Gastroesophageal sphincter (tissue), 4 donors: ENCODE measurements at regions not wholly inside any gene's neighbourhood (a gene's known extent, or its start where the extent isn't known, plus 50 kb on each side); places are given as distances from the start of the nearest gene placed in this dataset.

Experiments
- ATAC-seq: fragments of 150-250 bp; one replicate; pipeline ENCODE4 v1.9.1; 2016; ENCODE audit warnings: mild to moderate bottlenecking, moderate library complexity
- H3K27ac ChIP-seq, 4 donors: fragments of 200-600 bp; sonication (generic) in 3 of 4; 1 replicate in 3 of 4; 2 replicates in 1 of 4; pipeline ENCODE4 v1.5.1; 2016 to 2019
- H3K27me3 ChIP-seq: fragments of 200-600 bp; sonication (generic); one replicate; pipeline ENCODE4 v1.5.1; 2019
- H3K36me3 ChIP-seq, 2 donors: fragments of 200-600 bp; sonication (generic); one replicate each; pipeline ENCODE4 v1.5.1; 2019; ENCODE audit warnings: control low read depth in 1 of 2
- H3K4me1 ChIP-seq, 3 donors: fragments of 200-600 bp; sonication (generic); 1 replicate in 2 of 3; 2 replicates in 1 of 3; pipeline ENCODE4 v1.5.1; 2016 to 2019; ENCODE audit warnings: control low read depth in 2 of 3
- H3K4me3 ChIP-seq, 2 donors: fragments of 200-600 bp; sonication (generic); one replicate each; pipeline ENCODE4 v1.5.1; 2019; ENCODE audit warnings: mild to moderate bottlenecking in 1 of 2, moderate library complexity in 1 of 2
- H3K9me3 ChIP-seq, 3 donors: fragments of 200-600 bp; sonication (generic); one replicate each; pipeline ENCODE4 v1.5.1; 2017 to 2019; ENCODE audit warnings: control low read depth in 2 of 3
- CTCF ChIP-seq, 4 experiments: fragments of 200-600 bp in 2 of 4; fragments of 450-650 bp in 2 of 4; sonication (generic) in 1 of 4; IDR thresholded peaks; one replicate each; pipeline ENCODE4 v1.5.1; 2017 to 2019; ENCODE audit warnings: antibody characterized with exemption in 4 of 4, mild to moderate bottlenecking in 2 of 4, moderate library complexity in 2 of 4
- EP300 ChIP-seq: sonication (generic); formaldehyde crosslinking; IDR thresholded peaks from one replicate; pipeline ENCODE4 v1.6.1; 2017; ENCODE audit warnings: antibody characterized with exemption, mild to moderate bottlenecking
- POLR2A ChIP-seq, 2 donors: fragments of 450-650 bp; IDR thresholded peaks; one replicate each; pipeline ENCODE4 v1.6.1; 2017; ENCODE audit warnings: antibody characterized with exemption in 2 of 2, mild to moderate bottlenecking in 2 of 2, moderate library complexity in 1 of 2
- POLR2AphosphoS5 ChIP-seq: sonication (generic); formaldehyde crosslinking; IDR thresholded peaks from one replicate; pipeline ENCODE4 v1.6.1; 2017; ENCODE audit warnings: antibody characterized with exemption
- WGBS, 2 donors: methylation state at CpG; one replicate each; pipeline ENCODE4 v1.1.5; 2018; ENCODE audit warnings: low coverage in 1 of 2; 5-methylcytosine and 5-hydroxymethylcytosine counted together

- Histone ChIP-seq H3K27ac (no peak overlapping the region), H3K36me3 (no peaks in the 10 kb centered on the region), H3K27me3 (no peaks in the 10 kb centered on the region), H3K4me1 (no peaks in the 10 kb centered on the region), H3K9me3 (no peaks in the 10 kb centered on the region), H3K4me3 (no peak overlapping the region)
- WGBS, 2 donors: 70 to 100% methylated on average over 2 of the region's 2 CpGs
- ATAC-seq: no peak
- no peak for TF ChIP-seq CTCF (IDR thresholded peaks at IDR 0.05)
- no peak for TF ChIP-seq EP300
- TF ChIP-seq POLR2A (IDR thresholded peaks at IDR 0.05): no peak
- no peak for TF ChIP-seq POLR2AphosphoS5
These were observed 553.1 kb upstream of the FLRT2 start for GRCh38 chr14:84976805-84977204.

GRCh38 chr14:84987042-84987441 lies 542.9 kb upstream of the FLRT2 start:
- Histone ChIP-seq H3K27me3 (no peaks in the 10 kb centered on the region), H3K36me3 (no peaks in the 10 kb centered on the region), H3K27ac (no peak overlapping the region), H3K9me3 (no peaks in the 10 kb centered on the region), H3K4me3 (no peak overlapping the region), H3K4me1 (no peaks in the 10 kb centered on the region)
- WGBS, 2 donors: 80 to 95% methylated on average over 1 of the region's 1 CpG
- ATAC-seq: no peak
- no peak for TF ChIP-seq EP300
- no peak for TF ChIP-seq CTCF (IDR thresholded peaks at IDR 0.05)
- TF ChIP-seq POLR2AphosphoS5: no peak
- TF ChIP-seq POLR2A (IDR thresholded peaks at IDR 0.05): no peak

DNA sequence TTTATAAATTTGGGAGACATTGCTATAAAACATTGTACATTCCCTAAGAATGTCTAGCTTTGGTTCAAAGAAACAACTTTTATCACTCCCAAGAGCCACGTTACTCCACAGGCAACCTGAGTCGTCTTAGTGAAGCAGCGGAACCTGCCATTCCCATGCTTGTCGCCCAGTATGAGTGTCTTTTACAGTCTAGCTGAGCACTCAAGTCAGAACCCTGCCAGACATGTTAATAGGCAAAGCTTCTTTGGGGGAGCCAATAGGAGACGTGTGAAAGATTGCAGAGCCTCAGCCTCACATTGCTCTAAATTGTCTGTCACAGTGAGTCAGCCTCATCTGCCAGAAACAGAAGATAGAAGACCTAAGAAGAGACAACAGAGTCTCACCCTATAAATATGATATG lies 541.6 kb upstream of the FLRT2 start:
- no peak for TF ChIP-seq CTCF (IDR thresholded peaks at IDR 0.05)
- no peak for TF ChIP-seq POLR2AphosphoS5
- TF ChIP-seq EP300: no peak
- no peaks in the 10 kb centered on the region for H3K27me3 ChIP-seq
- WGBS, 2 donors: 90 to 96% methylated on average over 2 to 4 of the region's 5 CpGs
- H3K9me3 ChIP-seq: no peaks in the 10 kb centered on the region
- no peak overlapping the region for H3K4me3 ChIP-seq
- H3K4me1 ChIP-seq: no peaks in the 10 kb centered on the region
- H3K27ac ChIP-seq: no peak overlapping the region
- no peak for ATAC-seq
- H3K36me3 ChIP-seq: no peaks in the 10 kb centered on the region

- ATAC-seq: no peak
- no peaks in the 10 kb centered on the region for H3K27me3 ChIP-seq
- TF ChIP-seq POLR2AphosphoS5 (no peak), EP300 (no peak), POLR2A (IDR thresholded peaks at IDR 0.05) (no peak), CTCF (IDR thresholded peaks at IDR 0.05) (no peak)
- no peaks in the 10 kb centered on the region for H3K9me3 ChIP-seq
- 33 to 68% methylated on average over 1 of the region's 1 CpG for WGBS, 2 donors
- no peak overlapping the region for H3K27ac ChIP-seq
- H3K36me3 ChIP-seq: no peaks in the 10 kb centered on the region
- no peak overlapping the region for H3K4me3 ChIP-seq
- no peaks in the 10 kb centered on the region for H3K4me1 ChIP-seq
These were observed 538.9 kb upstream of the FLRT2 start for GRCh38 chr14:84991021-84991420.

DNA sequence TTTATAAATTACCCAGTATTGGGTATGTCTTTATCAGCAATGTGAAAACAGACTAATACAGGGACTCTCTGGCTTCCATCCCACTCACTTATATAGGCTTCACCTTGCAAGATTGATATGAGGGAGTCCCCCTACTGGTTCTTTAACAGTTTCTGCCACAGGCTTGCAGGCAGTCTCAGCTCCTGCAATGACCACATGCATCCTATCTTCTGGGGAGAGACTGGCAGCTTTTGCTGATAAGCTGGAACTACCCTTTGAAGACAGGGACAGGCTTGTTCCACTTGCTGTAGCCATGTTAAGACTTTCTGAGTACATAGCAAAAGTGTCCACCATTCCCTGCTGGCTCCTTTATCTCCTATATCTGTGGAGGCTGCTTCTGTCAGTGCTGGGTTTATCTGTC lies 531.7 kb upstream of the FLRT2 start:
- ATAC-seq: no peak
- H3K4me1 ChIP-seq: no peaks in the 10 kb centered on the region
- H3K9me3 ChIP-seq: no peaks in the 10 kb centered on the region
- no peak for TF ChIP-seq CTCF (IDR thresholded peaks at IDR 0.05)
- TF ChIP-seq POLR2A (IDR thresholded peaks at IDR 0.05): no peak
- no peak for TF ChIP-seq EP300
- TF ChIP-seq POLR2AphosphoS5: no peak
- H3K36me3 ChIP-seq: no peaks in the 10 kb centered on the region
- H3K4me3 ChIP-seq: no peak overlapping the region
- H3K27ac ChIP-seq: no peak overlapping the region
- H3K27me3 ChIP-seq: no peaks in the 10 kb centered on the region
